HG02938 (cell line): ENCODE measurements at regions not wholly inside any gene's neighbourhood (a gene's known extent, or its start where the extent isn't known, plus 50 kb on each side); places are given as distances from the start of the nearest gene placed in this dataset.

Experiments
- ATAC-seq: cut with Tn5 transposase; IDR thresholded peaks from one replicate; pipeline ENCODE4 v1.9.1; 2021; ENCODE audit warnings: mild to moderate bottlenecking, moderate library complexity; ENCODE audit not compliant: unreplicated experiment

- ATAC-seq, result no peak
Measured at GRCh38 chr9:107548298-107549142, 59.0 kb upstream of the KLF4 start.

- no peak for ATAC-seq
Measured at GRCh38 chr9:107547772-107548297, 58.3 kb upstream of the KLF4 start.

- ATAC-seq, result no peak
Measured at GRCh38 chr9:107547303-107547702, 57.7 kb upstream of the KLF4 start.

GRCh38 chr9:107546859-107547258 lies 57.3 kb upstream of the KLF4 start:
- no peak for ATAC-seq

GRCh38 chr9:107545036-107545435 lies 55.5 kb upstream of the KLF4 start:
- ATAC-seq, result no peak

GRCh38 chr9:107542411-107543157 lies 53.0 kb upstream of the KLF4 start:
- no peak for ATAC-seq

GRCh38 chr9:107541523-107541922 lies 52.0 kb upstream of the KLF4 start:
- no peak for ATAC-seq

- ATAC-seq, result no peak
Measured at GRCh38 chr9:107540164-107540561, 50.6 kb upstream of the KLF4 start.

GRCh38 chr9:107539427-107540163 lies 50.0 kb upstream of the KLF4 start:
- no peak for ATAC-seq
